ENCODE measurements at regions not wholly inside any gene's neighbourhood (a gene's known extent, or its start where the extent isn't known, plus 50 kb on each side); places are given as distances from the start of the nearest gene placed in this dataset.
A peak's percentile ranks its signal among the peaks of the same experiment; 100 is the strongest.

DNA sequence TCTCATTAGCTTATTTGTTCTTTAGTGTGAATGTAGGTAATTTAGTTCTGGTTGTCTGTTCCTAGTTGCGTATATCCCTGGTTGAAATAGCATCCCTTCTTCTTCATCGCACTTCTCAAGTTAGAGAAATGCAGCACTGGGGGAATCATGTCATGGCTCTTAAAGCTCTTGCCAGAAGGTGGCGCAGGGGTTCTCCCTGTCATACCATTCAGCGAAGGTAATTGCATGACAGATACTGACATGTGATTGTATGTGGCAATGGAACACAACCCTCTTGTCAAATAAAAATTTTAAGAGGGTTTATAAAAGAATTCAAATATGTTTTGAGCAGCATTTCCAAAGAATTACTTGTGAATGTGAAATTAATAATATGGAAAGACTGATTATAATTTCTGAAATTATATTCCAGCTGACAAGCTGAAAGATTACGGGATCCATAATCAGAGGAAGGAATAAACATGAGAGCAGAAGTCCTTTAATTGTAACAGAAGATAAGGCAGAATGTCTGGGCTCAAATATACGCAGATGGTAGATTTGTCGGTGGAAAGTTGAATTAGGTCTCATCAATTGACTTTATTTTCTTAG is 411.7 kb downstream of the DSEL start:
- TF ChIP-seq, protein P1, sequence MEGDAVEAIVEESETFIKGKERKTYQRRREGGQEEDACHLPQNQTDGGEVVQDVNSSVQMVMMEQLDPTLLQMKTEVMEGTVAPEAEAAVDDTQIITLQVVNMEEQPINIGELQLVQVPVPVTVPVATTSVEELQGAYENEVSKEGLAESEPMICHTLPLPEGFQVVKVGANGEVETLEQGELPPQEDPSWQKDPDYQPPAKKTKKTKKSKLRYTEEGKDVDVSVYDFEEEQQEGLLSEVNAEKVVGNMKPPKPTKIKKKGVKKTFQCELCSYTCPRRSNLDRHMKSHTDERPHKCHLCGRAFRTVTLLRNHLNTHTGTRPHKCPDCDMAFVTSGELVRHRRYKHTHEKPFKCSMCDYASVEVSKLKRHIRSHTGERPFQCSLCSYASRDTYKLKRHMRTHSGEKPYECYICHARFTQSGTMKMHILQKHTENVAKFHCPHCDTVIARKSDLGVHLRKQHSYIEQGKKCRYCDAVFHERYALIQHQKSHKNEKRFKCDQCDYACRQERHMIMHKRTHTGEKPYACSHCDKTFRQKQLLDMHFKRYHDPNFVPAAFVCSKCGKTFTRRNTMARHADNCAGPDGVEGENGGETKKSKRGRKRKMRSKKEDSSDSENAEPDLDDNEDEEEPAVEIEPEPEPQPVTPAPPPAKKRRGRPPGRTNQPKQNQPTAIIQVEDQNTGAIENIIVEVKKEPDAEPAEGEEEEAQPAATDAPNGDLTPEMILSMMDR (IDR thresholded peaks at IDR 0.05): peak; percentile 33; the same call in 1 of the 2 replicates
- TF ChIP-seq JUN (CRISPR knock-in tag; IDR thresholded peaks at IDR 0.05) (no peak), SP1 (CRISPR knock-in tag; conservative IDR thresholded peaks at IDR 0.05) (no peak), GRHL2 (CRISPR knock-in tag; IDR thresholded peaks at IDR 0.05; ENCODE audit: insufficient replicate concordance, severe bottlenecking) (no peak), ZNF263 (CRISPR knock-in tag; IDR thresholded peaks at IDR 0.05; ENCODE audit: low read depth) (no peak), CREB1 (CRISPR knock-in tag; IDR thresholded peaks at IDR 0.05) (no peak)
- TF ChIP-seq, protein P2, sequence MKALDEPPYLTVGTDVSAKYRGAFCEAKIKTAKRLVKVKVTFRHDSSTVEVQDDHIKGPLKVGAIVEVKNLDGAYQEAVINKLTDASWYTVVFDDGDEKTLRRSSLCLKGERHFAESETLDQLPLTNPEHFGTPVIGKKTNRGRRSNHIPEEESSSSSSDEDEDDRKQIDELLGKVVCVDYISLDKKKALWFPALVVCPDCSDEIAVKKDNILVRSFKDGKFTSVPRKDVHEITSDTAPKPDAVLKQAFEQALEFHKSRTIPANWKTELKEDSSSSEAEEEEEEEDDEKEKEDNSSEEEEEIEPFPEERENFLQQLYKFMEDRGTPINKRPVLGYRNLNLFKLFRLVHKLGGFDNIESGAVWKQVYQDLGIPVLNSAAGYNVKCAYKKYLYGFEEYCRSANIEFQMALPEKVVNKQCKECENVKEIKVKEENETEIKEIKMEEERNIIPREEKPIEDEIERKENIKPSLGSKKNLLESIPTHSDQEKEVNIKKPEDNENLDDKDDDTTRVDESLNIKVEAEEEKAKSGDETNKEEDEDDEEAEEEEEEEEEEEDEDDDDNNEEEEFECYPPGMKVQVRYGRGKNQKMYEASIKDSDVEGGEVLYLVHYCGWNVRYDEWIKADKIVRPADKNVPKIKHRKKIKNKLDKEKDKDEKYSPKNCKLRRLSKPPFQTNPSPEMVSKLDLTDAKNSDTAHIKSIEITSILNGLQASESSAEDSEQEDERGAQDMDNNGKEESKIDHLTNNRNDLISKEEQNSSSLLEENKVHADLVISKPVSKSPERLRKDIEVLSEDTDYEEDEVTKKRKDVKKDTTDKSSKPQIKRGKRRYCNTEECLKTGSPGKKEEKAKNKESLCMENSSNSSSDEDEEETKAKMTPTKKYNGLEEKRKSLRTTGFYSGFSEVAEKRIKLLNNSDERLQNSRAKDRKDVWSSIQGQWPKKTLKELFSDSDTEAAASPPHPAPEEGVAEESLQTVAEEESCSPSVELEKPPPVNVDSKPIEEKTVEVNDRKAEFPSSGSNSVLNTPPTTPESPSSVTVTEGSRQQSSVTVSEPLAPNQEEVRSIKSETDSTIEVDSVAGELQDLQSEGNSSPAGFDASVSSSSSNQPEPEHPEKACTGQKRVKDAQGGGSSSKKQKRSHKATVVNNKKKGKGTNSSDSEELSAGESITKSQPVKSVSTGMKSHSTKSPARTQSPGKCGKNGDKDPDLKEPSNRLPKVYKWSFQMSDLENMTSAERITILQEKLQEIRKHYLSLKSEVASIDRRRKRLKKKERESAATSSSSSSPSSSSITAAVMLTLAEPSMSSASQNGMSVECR (CRISPR knock-in tag; IDR thresholded peaks at IDR 0.05; ENCODE audit: borderline replicate concordance): no peak
- TF ChIP-seq, protein P3, sequence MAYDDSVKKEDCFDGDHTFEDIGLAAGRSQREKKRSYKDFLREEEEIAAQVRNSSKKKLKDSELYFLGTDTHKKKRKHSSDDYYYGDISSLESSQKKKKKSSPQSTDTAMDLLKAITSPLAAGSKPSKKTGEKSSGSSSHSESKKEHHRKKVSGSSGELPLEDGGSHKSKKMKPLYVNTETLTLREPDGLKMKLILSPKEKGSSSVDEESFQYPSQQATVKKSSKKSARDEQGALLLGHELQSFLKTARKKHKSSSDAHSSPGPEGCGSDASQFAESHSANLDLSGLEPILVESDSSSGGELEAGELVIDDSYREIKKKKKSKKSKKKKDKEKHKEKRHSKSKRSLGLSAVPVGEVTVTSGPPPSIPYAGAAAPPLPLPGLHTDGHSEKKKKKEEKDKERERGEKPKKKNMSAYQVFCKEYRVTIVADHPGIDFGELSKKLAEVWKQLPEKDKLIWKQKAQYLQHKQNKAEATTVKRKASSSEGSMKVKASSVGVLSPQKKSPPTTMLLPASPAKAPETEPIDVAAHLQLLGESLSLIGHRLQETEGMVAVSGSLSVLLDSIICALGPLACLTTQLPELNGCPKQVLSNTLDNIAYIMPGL (CRISPR knock-in tag; IDR thresholded peaks at IDR 0.05): no peak
- TF ChIP-seq, protein P4, sequence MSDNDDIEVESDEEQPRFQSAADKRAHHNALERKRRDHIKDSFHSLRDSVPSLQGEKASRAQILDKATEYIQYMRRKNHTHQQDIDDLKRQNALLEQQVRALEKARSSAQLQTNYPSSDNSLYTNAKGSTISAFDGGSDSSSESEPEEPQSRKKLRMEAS (CRISPR knock-in tag; IDR thresholded peaks at IDR 0.05): no peak
- TF ChIP-seq, protein P5, sequence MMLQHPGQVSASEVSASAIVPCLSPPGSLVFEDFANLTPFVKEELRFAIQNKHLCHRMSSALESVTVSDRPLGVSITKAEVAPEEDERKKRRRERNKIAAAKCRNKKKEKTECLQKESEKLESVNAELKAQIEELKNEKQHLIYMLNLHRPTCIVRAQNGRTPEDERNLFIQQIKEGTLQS (CRISPR knock-in tag; conservative IDR thresholded peaks at IDR 0.05): no peak
- TF ChIP-seq, protein P6, sequence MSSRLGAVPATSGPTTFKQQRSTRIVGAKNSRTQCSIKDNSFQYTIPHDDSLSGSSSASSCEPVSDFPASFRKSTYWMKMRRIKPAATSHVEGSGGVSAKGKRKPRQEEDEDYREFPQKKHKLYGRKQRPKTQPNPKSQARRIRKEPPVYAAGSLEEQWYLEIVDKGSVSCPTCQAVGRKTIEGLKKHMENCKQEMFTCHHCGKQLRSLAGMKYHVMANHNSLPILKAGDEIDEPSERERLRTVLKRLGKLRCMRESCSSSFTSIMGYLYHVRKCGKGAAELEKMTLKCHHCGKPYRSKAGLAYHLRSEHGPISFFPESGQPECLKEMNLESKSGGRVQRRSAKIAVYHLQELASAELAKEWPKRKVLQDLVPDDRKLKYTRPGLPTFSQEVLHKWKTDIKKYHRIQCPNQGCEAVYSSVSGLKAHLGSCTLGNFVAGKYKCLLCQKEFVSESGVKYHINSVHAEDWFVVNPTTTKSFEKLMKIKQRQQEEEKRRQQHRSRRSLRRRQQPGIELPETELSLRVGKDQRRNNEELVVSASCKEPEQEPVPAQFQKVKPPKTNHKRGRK (CRISPR knock-in tag; IDR thresholded peaks at IDR 0.05; ENCODE audit: borderline replicate concordance): no peak
